Transverse colon (tissue), 3 donors: ENCODE measurements at regions not wholly inside any gene's neighbourhood (a gene's known extent, or its start where the extent isn't known, plus 50 kb on each side); places are given as distances from the start of the nearest gene placed in this dataset.
"Not testable (repeated sequence)": the region's sequence is repeated elsewhere in the genome, so short reads cannot be mapped to it uniquely, and the experiment has no call there.

Source experiments
- POLR2A ChIP-seq: fragments of 450-650 bp; IDR thresholded peaks from one replicate; pipeline ENCODE4 v1.6.1; 2016; ENCODE audit warnings: antibody characterized with exemption, mild to moderate bottlenecking, moderate library complexity
- POLR2AphosphoS5 ChIP-seq, 3 donors: sonication (generic); formaldehyde crosslinking; IDR thresholded peaks; one replicate each; pipeline ENCODE4 v1.6.1; 2016; ENCODE audit warnings: antibody characterized with exemption in 3 of 3

GRCh38 chr5:1618296-1618865, 94.6 kb upstream of the LPCAT1 start:
- not testable (repeated sequence) for TF ChIP-seq POLR2AphosphoS5 (IDR thresholded peaks at IDR 0.05); POLR2A
